ENCODE measurements at regions not wholly inside any gene's neighbourhood (a gene's known extent, or its start where the extent isn't known, plus 50 kb on each side); places are given as distances from the start of the nearest gene placed in this dataset.

GRCh38 chr18:78455386-78455785 lies 524.2 kb upstream of the SALL3 start:
- TF ChIP-seq, protein P1, sequence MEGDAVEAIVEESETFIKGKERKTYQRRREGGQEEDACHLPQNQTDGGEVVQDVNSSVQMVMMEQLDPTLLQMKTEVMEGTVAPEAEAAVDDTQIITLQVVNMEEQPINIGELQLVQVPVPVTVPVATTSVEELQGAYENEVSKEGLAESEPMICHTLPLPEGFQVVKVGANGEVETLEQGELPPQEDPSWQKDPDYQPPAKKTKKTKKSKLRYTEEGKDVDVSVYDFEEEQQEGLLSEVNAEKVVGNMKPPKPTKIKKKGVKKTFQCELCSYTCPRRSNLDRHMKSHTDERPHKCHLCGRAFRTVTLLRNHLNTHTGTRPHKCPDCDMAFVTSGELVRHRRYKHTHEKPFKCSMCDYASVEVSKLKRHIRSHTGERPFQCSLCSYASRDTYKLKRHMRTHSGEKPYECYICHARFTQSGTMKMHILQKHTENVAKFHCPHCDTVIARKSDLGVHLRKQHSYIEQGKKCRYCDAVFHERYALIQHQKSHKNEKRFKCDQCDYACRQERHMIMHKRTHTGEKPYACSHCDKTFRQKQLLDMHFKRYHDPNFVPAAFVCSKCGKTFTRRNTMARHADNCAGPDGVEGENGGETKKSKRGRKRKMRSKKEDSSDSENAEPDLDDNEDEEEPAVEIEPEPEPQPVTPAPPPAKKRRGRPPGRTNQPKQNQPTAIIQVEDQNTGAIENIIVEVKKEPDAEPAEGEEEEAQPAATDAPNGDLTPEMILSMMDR (IDR thresholded peaks at IDR 0.05; ENCODE audit: poor library complexity, severe bottlenecking): no peak
- no peak for TF ChIP-seq EZH2 (IDR thresholded peaks at IDR 0.05; ENCODE audit: borderline replicate concordance, insufficient read depth, low read length, poor library complexity, severe bottlenecking)
- no peak for TF ChIP-seq EP300 (conservative IDR thresholded peaks at IDR 0.05; ENCODE audit: poor library complexity, severe bottlenecking)
- no peak for TF ChIP-seq TAF1 (IDR thresholded peaks at IDR 0.05; ENCODE audit: low read depth)
